GM23338 (cell line): ENCODE measurements at regions not wholly inside any gene's neighbourhood (a gene's known extent, or its start where the extent isn't known, plus 50 kb on each side); places are given as distances from the start of the nearest gene placed in this dataset.

Experiments used
- EZH2 ChIP-seq: fragments of 200-600 bp; sonication (generic); IDR thresholded peaks from one replicate; pipeline ENCODE4 v1.8.0; 2017; ENCODE audit warnings: antibody characterized with exemption, mild to moderate bottlenecking, low read depth; ENCODE audit not compliant: unreplicated experiment
- EZH2phosphoT487 ChIP-seq: fragments of 200-600 bp; sonication (generic); IDR thresholded peaks from one replicate; pipeline ENCODE4 v1.8.1; 2018; ENCODE audit warnings: antibody characterized with exemption; ENCODE audit not compliant: unreplicated experiment
- JUNB ChIP-seq: IDR thresholded peaks from one replicate; pipeline ENCODE4 v1.6.1; 2016; ENCODE audit warnings: antibody characterized with exemption; ENCODE audit not compliant: unreplicated experiment
- POLR2AphosphoS5 ChIP-seq: IDR thresholded peaks from 2 replicates; pipeline ENCODE4 v1.6.1; 2016; ENCODE audit warnings: antibody characterized with exemption, low read depth
- ZNF331 ChIP-seq: fragments of 250-450 bp; sonication (Bioruptor Pico); IDR thresholded peaks from 2 replicates; pipeline ENCODE4 v1.5.0; 2020; ENCODE audit warnings: low read depth, mild to moderate bottlenecking, moderate library complexity
- TF ChIP-seq, protein P1 (sequence below), 2 experiments: fragments of 200-600 bp in 1 of 2; sonication (generic) in 1 of 2; conservative IDR thresholded peaks; 2 replicates each; pipeline versions ENCODE4 v1.5.1 to v1.6.1; 2016 to 2017; ENCODE audit warnings: antibody characterized with exemption in 2 of 2, low read depth in 2 of 2, mild to moderate bottlenecking in 2 of 2, moderate library complexity in 1 of 2
- TF ChIP-seq, protein P2 (sequence below): IDR thresholded peaks from one replicate; pipeline ENCODE4 v1.6.1; 2018; ENCODE audit warnings: antibody characterized with exemption; ENCODE audit not compliant: unreplicated experiment

DNA sequence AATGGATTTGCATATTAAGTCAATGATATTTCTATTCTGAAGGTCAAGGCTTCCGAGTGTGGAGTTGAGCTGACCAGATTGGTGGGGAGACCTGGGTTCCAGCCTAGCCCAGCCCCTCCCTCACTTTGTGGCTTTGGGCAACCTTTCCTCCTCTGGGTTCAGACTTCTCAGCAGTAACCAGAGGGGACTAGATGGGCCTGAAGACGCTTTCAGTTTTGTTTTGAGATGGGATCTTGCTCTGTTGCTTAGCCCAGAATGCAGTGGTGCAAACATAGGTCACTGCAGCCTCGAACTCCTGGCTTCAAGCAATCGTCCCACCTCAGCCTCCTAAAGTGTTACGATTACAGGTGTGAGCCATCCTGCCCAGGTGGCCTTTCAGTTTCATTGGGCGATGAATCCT, 68.1 kb upstream of the LEP start:
- TF ChIP-seq, protein P1, sequence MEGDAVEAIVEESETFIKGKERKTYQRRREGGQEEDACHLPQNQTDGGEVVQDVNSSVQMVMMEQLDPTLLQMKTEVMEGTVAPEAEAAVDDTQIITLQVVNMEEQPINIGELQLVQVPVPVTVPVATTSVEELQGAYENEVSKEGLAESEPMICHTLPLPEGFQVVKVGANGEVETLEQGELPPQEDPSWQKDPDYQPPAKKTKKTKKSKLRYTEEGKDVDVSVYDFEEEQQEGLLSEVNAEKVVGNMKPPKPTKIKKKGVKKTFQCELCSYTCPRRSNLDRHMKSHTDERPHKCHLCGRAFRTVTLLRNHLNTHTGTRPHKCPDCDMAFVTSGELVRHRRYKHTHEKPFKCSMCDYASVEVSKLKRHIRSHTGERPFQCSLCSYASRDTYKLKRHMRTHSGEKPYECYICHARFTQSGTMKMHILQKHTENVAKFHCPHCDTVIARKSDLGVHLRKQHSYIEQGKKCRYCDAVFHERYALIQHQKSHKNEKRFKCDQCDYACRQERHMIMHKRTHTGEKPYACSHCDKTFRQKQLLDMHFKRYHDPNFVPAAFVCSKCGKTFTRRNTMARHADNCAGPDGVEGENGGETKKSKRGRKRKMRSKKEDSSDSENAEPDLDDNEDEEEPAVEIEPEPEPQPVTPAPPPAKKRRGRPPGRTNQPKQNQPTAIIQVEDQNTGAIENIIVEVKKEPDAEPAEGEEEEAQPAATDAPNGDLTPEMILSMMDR (conservative IDR thresholded peaks at IDR 0.05; ENCODE audit: low read depth in 2 of 2) = no peak
- no peak for TF ChIP-seq EZH2
- no peak for TF ChIP-seq POLR2AphosphoS5
- TF ChIP-seq, protein P2, sequence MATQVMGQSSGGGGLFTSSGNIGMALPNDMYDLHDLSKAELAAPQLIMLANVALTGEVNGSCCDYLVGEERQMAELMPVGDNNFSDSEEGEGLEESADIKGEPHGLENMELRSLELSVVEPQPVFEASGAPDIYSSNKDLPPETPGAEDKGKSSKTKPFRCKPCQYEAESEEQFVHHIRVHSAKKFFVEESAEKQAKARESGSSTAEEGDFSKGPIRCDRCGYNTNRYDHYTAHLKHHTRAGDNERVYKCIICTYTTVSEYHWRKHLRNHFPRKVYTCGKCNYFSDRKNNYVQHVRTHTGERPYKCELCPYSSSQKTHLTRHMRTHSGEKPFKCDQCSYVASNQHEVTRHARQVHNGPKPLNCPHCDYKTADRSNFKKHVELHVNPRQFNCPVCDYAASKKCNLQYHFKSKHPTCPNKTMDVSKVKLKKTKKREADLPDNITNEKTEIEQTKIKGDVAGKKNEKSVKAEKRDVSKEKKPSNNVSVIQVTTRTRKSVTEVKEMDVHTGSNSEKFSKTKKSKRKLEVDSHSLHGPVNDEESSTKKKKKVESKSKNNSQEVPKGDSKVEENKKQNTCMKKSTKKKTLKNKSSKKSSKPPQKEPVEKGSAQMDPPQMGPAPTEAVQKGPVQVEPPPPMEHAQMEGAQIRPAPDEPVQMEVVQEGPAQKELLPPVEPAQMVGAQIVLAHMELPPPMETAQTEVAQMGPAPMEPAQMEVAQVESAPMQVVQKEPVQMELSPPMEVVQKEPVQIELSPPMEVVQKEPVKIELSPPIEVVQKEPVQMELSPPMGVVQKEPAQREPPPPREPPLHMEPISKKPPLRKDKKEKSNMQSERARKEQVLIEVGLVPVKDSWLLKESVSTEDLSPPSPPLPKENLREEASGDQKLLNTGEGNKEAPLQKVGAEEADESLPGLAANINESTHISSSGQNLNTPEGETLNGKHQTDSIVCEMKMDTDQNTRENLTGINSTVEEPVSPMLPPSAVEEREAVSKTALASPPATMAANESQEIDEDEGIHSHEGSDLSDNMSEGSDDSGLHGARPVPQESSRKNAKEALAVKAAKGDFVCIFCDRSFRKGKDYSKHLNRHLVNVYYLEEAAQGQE = no peak
- TF ChIP-seq JUNB = no peak
- TF ChIP-seq EZH2phosphoT487 = no peak
- TF ChIP-seq ZNF331 = no peak
